ENCODE measurements at regions not wholly inside any gene's neighbourhood (a gene's known extent, or its start where the extent isn't known, plus 50 kb on each side); places are given as distances from the start of the nearest gene placed in this dataset.

GRCh38 chr1:81008293-81008692, 792.4 kb upstream of the ADGRL2 start:
- TF ChIP-seq CTCF (IDR thresholded peaks at IDR 0.05) (no peak), REST (IDR thresholded peaks at IDR 0.05; ENCODE audit: insufficient read depth in 1 of 2, low read depth in 2 of 2, low read length in 1 of 2) (no peak)

Measured in Panc1 (cell line).